Thyroid gland (tissue), 4 donors: ENCODE measurements at regions not wholly inside any gene's neighbourhood (a gene's known extent, or its start where the extent isn't known, plus 50 kb on each side); places are given as distances from the start of the nearest gene placed in this dataset.

Source experiments
- CTCF ChIP-seq, 6 experiments: fragments of 200-600 bp in 3 of 6; fragments of 450-650 bp in 3 of 6; sonication (generic) in 3 of 6; IDR thresholded peaks; one replicate each; pipeline ENCODE4 v1.5.1; 2016 to 2019; ENCODE audit warnings: antibody characterized with exemption in 6 of 6, mild to moderate bottlenecking in 2 of 6, inconsistent platforms in 1 of 6, moderate library complexity in 1 of 6
- POLR2A ChIP-seq, 2 donors: fragments of 450-650 bp; IDR thresholded peaks; one replicate each; pipeline ENCODE4 v1.6.1; 2017; ENCODE audit warnings: antibody characterized with exemption in 2 of 2, mild to moderate bottlenecking in 2 of 2, moderate library complexity in 1 of 2

DNA sequence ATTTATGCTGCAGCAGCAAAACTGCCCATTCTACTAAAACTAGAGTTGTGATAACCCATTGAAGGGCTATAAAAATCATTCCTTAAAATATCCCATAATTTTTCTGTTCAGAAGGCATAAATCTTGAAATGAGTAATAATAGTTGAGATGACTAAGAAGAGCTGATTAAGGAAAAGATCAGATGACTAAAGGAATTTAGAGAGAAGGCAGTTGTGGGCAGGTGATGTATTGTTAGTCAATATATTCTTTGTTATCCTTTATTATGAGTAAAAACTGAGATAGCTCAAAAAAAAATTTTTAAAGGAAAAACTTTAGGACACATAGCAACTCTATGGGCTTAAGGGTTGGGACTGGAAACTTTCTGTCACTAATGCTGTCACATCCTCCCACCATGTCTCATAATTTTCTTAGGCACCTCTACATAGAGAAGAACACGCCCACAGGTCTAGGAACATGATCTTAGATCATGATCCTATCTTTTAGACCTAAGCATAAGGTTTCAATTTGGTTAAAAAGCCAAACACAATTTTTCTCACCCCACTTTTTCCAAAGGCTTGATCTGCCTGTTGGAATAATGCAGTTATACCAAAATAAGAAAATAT, 597.5 kb upstream of the MEF2C start:
- TF ChIP-seq CTCF (IDR thresholded peaks at IDR 0.05): no peak
- TF ChIP-seq POLR2A (IDR thresholded peaks at IDR 0.05): no peak
